SK-N-SH (cell line): ENCODE measurements at regions not wholly inside any gene's neighbourhood (a gene's known extent, or its start where the extent isn't known, plus 50 kb on each side); places are given as distances from the start of the nearest gene placed in this dataset.
A peak's percentile ranks its signal among the peaks of the same experiment; 100 is the strongest.

Experiments used
- CTCF ChIA-PET: fragments of 300-600, 350-600 bp; formaldehyde crosslinking; extraction: SDS; loops from one replicate; lab custom pipeline; 2021; lab: Yijun Ruan, JAX
- POLR2A ChIA-PET: fragments of 350-600 bp; sonication (Branson Sonifier 250); formaldehyde crosslinking; extraction: SDS; loops from one replicate; lab custom pipeline; 2020; ENCODE audit warnings: antibody characterized with exemption, inconsistent platforms; lab: Yijun Ruan, JAX
- DNase-seq: peaks from one replicate; pipeline ENCODE4 v3.0.0; 2012
- H2AFZ ChIP-seq: fragments of 200-600 bp; sonication (generic); 2 replicates; pipeline ENCODE4 v1.8.1; 2016; ENCODE audit warnings: antibody characterized with exemption, mild to moderate bottlenecking, low read depth
- H3F3A ChIP-seq: fragments of 200-600 bp; sonication (generic); replicated peaks from 2 replicates; pipeline ENCODE3; 2016; ENCODE audit warnings: antibody characterized with exemption, mild to moderate bottlenecking; ENCODE audit not compliant: insufficient read depth
- H3K27ac ChIP-seq, 2 experiments: fragments of 200-500 bp in 1 of 2; fragments of 200-600 bp in 1 of 2; sonication (Bioruptor generic) in 1 of 2; sonication (generic), shearing (Covaris generic) in 1 of 2; 2 replicates each; pipeline versions ENCODE4 v1.5.1 to v1.6.1; 2014 to 2016; ENCODE audit warnings: low read depth in 2 of 2, inconsistent platforms in 1 of 2, low read length in 1 of 2, mild to moderate bottlenecking in 1 of 2, mixed read lengths in 1 of 2
- H3K27me3 ChIP-seq: fragments of 200-600 bp; sonication (generic), shearing (Covaris generic); 2 replicates; pipeline ENCODE4 v1.6.1; 2016; ENCODE audit warnings: mixed run types; ENCODE audit not compliant: insufficient read depth
- H3K36me3 ChIP-seq, 2 experiments: fragments of 200-500 bp in 1 of 2; fragments of 200-600 bp in 1 of 2; sonication (Bioruptor generic) in 1 of 2; sonication (generic) in 1 of 2; replicated peaks in 1 of 2; 2 replicates each; pipeline versions ENCODE3 to v1.5.1; 2014 to 2016; ENCODE audit warnings: low read length in 1 of 2, mild to moderate bottlenecking in 1 of 2; ENCODE audit not compliant: insufficient read depth in 2 of 2, control insufficient read depth in 1 of 2
- H3K4me1 ChIP-seq, 2 experiments: fragments of 200-500 bp in 1 of 2; fragments of 200-600 bp in 1 of 2; sonication (Bioruptor generic) in 1 of 2; sonication (generic), shearing (Covaris generic) in 1 of 2; 2 replicates each; pipeline versions ENCODE4 v1.5.1 to v1.6.1; 2014 to 2016; ENCODE audit warnings: low read depth in 1 of 2, low read length in 1 of 2, mixed run types in 1 of 2; ENCODE audit not compliant: insufficient read depth in 2 of 2, control insufficient read depth in 1 of 2
- H3K4me2 ChIP-seq: fragments of 200-600 bp; sonication (generic), shearing (Covaris generic); 2 replicates; pipeline ENCODE4 v1.6.1; 2017; ENCODE audit warnings: mixed run types
- H3K4me3 ChIP-seq, 2 experiments: fragments of 200-500 bp in 1 of 2; fragments of 200-600 bp in 1 of 2; sonication (Bioruptor generic) in 1 of 2; sonication (generic), shearing (Covaris generic) in 1 of 2; 2 replicates each; pipeline versions ENCODE4 v1.5.1 to v1.8.1; 2014 to 2016; ENCODE audit warnings: low read depth in 2 of 2, inconsistent platforms in 1 of 2, low read length in 1 of 2, mild to moderate bottlenecking in 1 of 2, mixed read lengths in 1 of 2, moderate library complexity in 1 of 2
- H3K79me2 ChIP-seq: fragments of 200-600 bp; sonication (generic); 2 replicates; pipeline ENCODE4 v1.8.1; 2017; ENCODE audit warnings: mild to moderate bottlenecking; ENCODE audit not compliant: insufficient read depth
- H3K9ac ChIP-seq: fragments of 200-600 bp; sonication (generic); 2 replicates; pipeline ENCODE4 v1.6.1; 2017; ENCODE audit warnings: mixed run types
- H3K9me2 ChIP-seq: fragments of 200-600 bp; sonication (generic); 2 replicates; pipeline ENCODE4 v1.6.1; 2017; ENCODE audit warnings: mixed run types
- H3K9me3 ChIP-seq: fragments of 200-600 bp; sonication (generic); 2 replicates; pipeline ENCODE4 v1.6.1; 2017; ENCODE audit warnings: mixed run types, mild to moderate bottlenecking, moderate library complexity
- H4K20me1 ChIP-seq: fragments of 200-600 bp; sonication (generic); 2 replicates; pipeline ENCODE4 v1.6.1; 2017; ENCODE audit warnings: mild to moderate bottlenecking, mixed run types; ENCODE audit not compliant: insufficient read depth
- CHD2 ChIP-seq: fragments of 150-350 bp; IDR thresholded peaks from 2 replicates; pipeline ENCODE4 v1.6.1; 2018; ENCODE audit warnings: low read length; ENCODE audit not compliant: partially characterized antibody
- CTCF ChIP-seq: fragments of 200-600 bp; sonication (generic); IDR thresholded peaks from 2 replicates; pipeline ENCODE4 v1.6.1; 2017; ENCODE audit warnings: antibody characterized with exemption, mild to moderate bottlenecking, moderate library complexity
- EP300 ChIP-seq, 2 experiments: IDR thresholded peaks; 2 replicates each; pipeline versions ENCODE4 v1.4.0 to v1.6.1; 2012; ENCODE audit warnings: borderline replicate concordance in 1 of 2, low read depth in 1 of 2, low read length in 1 of 2
- FOSL2 ChIP-seq: IDR thresholded peaks from 2 replicates; pipeline ENCODE4 v1.4.0; 2012; ENCODE audit warnings: low read depth, mild to moderate bottlenecking, moderate library complexity, borderline replicate concordance
- FOXJ3 ChIP-seq: sonication (generic); formaldehyde crosslinking; IDR thresholded peaks from 2 replicates; pipeline ENCODE4 v1.5.1; 2020; ENCODE audit warnings: mild to moderate bottlenecking, missing genetic modification reagents
- FOXM1 ChIP-seq: IDR thresholded peaks from 2 replicates; pipeline ENCODE4 v1.4.0; 2012; ENCODE audit warnings: low read depth, mild to moderate bottlenecking
- GATA2 ChIP-seq: sonication (generic); formaldehyde crosslinking; IDR thresholded peaks from 2 replicates; pipeline ENCODE4 v1.5.0; 2020; ENCODE audit warnings: mild to moderate bottlenecking, missing genetic modification reagents
- MAX ChIP-seq: IDR thresholded peaks from 2 replicates; pipeline ENCODE4 v1.4.0; 2012; ENCODE audit warnings: low read depth
- MEF2A ChIP-seq: IDR thresholded peaks from 2 replicates; pipeline ENCODE4 v1.4.0; 2012; ENCODE audit warnings: low read depth, borderline replicate concordance
- MXI1 ChIP-seq: IDR thresholded peaks from 2 replicates; pipeline ENCODE4 v1.6.1; 2012; ENCODE audit warnings: mild to moderate bottlenecking, low read depth, low read length, improper control_type of control experiment
- NRF1 ChIP-seq: IDR thresholded peaks from 2 replicates; pipeline ENCODE4 v1.6.1; 2012; ENCODE audit warnings: low read depth, mild to moderate bottlenecking, low read length
- RCOR1 ChIP-seq: fragments of 150-350 bp; IDR thresholded peaks from 2 replicates; pipeline ENCODE4 v1.6.1; 2017; ENCODE audit warnings: antibody characterized with exemption, low read length
- SIN3A ChIP-seq: IDR thresholded peaks from 2 replicates; pipeline ENCODE4 v1.6.1; 2012; ENCODE audit warnings: low read depth, mild to moderate bottlenecking, low read length, moderate library complexity, borderline replicate concordance
- TAF1 ChIP-seq: IDR thresholded peaks from 2 replicates; pipeline ENCODE4 v1.6.1; 2012; ENCODE audit warnings: low read depth, mild to moderate bottlenecking, low read length, moderate library complexity, borderline replicate concordance
- TCF12 ChIP-seq: IDR thresholded peaks from 2 replicates; pipeline ENCODE4 v1.4.0; 2012
- USF2 ChIP-seq: fragments of 150-350 bp; IDR thresholded peaks from 2 replicates; pipeline ENCODE4 v1.6.1; 2017; ENCODE audit warnings: antibody characterized with exemption, low read length, low read depth, borderline replicate concordance
- YY1 ChIP-seq: IDR thresholded peaks from 2 replicates; pipeline ENCODE4 v1.4.0; 2012; ENCODE audit warnings: low read depth, mild to moderate bottlenecking
- WGBS: methylation state at CpG from one replicate; pipeline ENCODE4 v1.1.6; 2017; ENCODE audit warnings: low lambda C conversion rate; 5-methylcytosine and 5-hydroxymethylcytosine counted together
- TF ChIP-seq, protein P1 (sequence below): IDR thresholded peaks from 2 replicates; pipeline ENCODE4 v1.4.0; 2012; ENCODE audit warnings: low read depth, borderline replicate concordance
- TF ChIP-seq, protein P2 (sequence below): IDR thresholded peaks from 2 replicates; pipeline ENCODE4; 2012
- TF ChIP-seq, protein P3 (sequence below): IDR thresholded peaks from 2 replicates; pipeline ENCODE4 v1.4.0; 2012; ENCODE audit warnings: low read depth, borderline replicate concordance

DNA sequence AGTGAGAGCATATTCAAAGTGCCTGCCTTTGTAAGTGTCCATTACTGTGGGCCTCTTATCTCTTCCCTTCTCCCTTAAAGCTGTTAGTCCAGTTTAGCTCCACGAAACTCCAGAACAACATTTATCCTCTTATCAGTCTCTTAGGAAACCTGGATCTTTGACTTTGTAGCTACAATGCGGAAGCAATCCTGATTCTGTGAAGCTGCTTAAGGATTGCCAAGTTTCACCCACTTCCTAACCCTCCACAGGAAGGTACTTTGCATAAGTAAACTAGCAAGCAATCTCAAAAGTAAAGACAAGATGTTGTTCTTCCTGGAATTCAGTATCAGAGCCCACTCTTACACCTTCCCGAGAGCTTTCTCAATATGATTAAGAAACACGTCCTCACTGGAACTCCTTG is 164.9 kb upstream of the USP25 start:
- Histone ChIP-seq H3K36me3 (no peaks in the 10 kb centered on the region), H3K9ac (no peak overlapping the region), H3F3A (no peaks in the 10 kb centered on the region), H3K9me2 (no peaks in the 10 kb centered on the region), H3K4me3 (no peak overlapping the region), H3K4me1 (peaks cover 0 to 7% of the 10 kb centered on the region in 2 experiments; a peak in 2 of 4 replicates), H3K27me3 (no peaks in the 10 kb centered on the region), H3K27ac (no peak overlapping the region), H3K9me3 (no peaks in the 10 kb centered on the region), H4K20me1 (no peaks in the 10 kb centered on the region), H3K79me2 (no peaks in the 10 kb centered on the region), H3K4me2 (no peak overlapping the region), H2AFZ (no peak overlapping the region)
- POLR2A ChIA-PET, result no interaction called here
- no peak for TF ChIP-seq FOXJ3
- no peak for TF ChIP-seq MXI1
- TF ChIP-seq, protein P1, sequence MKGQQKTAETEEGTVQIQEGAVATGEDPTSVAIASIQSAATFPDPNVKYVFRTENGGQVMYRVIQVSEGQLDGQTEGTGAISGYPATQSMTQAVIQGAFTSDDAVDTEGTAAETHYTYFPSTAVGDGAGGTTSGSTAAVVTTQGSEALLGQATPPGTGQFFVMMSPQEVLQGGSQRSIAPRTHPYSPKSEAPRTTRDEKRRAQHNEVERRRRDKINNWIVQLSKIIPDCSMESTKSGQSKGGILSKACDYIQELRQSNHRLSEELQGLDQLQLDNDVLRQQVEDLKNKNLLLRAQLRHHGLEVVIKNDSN, result no peak
- TF ChIP-seq TCF12, result no peak
- TF ChIP-seq MAX, result no peak
- no peak for TF ChIP-seq NRF1
- no peak for TF ChIP-seq YY1
- TF ChIP-seq, protein P2, sequence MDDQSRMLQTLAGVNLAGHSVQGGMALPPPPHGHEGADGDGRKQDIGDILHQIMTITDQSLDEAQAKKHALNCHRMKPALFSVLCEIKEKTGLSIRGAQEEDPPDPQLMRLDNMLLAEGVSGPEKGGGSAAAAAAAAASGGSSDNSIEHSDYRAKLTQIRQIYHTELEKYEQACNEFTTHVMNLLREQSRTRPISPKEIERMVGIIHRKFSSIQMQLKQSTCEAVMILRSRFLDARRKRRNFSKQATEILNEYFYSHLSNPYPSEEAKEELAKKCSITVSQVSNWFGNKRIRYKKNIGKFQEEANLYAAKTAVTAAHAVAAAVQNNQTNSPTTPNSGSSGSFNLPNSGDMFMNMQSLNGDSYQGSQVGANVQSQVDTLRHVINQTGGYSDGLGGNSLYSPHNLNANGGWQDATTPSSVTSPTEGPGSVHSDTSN, result no peak
- no peak for TF ChIP-seq SIN3A
- CTCF ChIA-PET, result interaction anchor here (0.6 to 1.1 kb wide), 4 partner anchors 11 to 321 kb away, joined by 3 to 4 read pairs (median 3); no protein-coding TSS in a partner anchor
- 32% methylated on average over 4 of the region's 4 CpGs for WGBS
- no peak for DNase-seq

DNA sequence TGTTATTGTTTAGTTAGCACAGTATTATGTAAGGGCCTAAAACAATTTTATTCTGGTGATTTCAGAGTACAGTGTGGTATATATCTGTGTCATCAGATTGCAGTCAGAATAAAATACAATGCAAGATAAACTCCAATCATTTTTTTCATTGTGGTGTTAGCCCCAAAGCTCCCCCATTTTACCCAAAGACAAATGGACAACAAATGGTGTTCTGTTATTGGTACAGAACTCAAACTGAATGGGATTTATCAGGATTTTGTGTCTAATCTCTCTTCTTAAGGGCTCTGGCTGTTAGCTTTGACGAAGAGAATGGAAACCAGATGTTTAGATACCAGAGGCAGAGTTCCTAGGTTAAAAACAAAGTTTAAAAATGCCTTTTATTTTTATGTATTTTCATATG is 163.1 kb upstream of the USP25 start:
- CTCF ChIA-PET, result interaction anchor here (0.8 to 0.9 kb wide), 2 partner anchors 25 to 84 kb away, joined by 3 read pairs; no protein-coding TSS in a partner anchor
- POLR2A ChIA-PET, result no interaction called here
- 0% methylated on average over 1 of the region's 1 CpG for WGBS
- TF ChIP-seq, protein P3, sequence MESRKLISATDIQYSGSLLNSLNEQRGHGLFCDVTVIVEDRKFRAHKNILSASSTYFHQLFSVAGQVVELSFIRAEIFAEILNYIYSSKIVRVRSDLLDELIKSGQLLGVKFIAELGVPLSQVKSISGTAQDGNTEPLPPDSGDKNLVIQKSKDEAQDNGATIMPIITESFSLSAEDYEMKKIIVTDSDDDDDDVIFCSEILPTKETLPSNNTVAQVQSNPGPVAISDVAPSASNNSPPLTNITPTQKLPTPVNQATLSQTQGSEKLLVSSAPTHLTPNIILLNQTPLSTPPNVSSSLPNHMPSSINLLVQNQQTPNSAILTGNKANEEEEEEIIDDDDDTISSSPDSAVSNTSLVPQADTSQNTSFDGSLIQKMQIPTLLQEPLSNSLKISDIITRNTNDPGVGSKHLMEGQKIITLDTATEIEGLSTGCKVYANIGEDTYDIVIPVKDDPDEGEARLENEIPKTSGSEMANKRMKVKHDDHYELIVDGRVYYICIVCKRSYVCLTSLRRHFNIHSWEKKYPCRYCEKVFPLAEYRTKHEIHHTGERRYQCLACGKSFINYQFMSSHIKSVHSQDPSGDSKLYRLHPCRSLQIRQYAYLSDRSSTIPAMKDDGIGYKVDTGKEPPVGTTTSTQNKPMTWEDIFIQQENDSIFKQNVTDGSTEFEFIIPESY, result no peak
- TF ChIP-seq TAF1 (no peak), RCOR1 (peak; percentile 67; the same call in 1 of the 2 replicates), FOXM1 (no peak), CTCF (no peak), FOSL2 (no peak), USF2 (no peak), EP300 (IDR thresholded peaks at IDR 0.05; ENCODE audit: borderline replicate concordance in 1 of 2, low read depth in 1 of 2, low read length in 1 of 2) (peak in 1 of 2 experiments; percentile 80; a peak in 2 of 4 replicates), CHD2 (peak; percentile 58), MEF2A (no peak), GATA2 (CRISPR knock-in tag) (peak; percentile 88), FOXJ3 (0 out of 2 replicates have a peak, but pooled peaks have one; percentile 53)
- TF ChIP-seq, protein P2, result no peak

More for the DNA sequence above, 163.1 kb upstream of the USP25 start:
- peak; percentile 12 for DNase-seq
- Histone ChIP-seq H3K4me3 (no peak overlapping the region), H3K9me3 (no peaks in the 10 kb centered on the region), H3K4me2 (no peak overlapping the region), H3K9me2 (no peaks in the 10 kb centered on the region), H2AFZ (no peak overlapping the region), H3K4me1 (peaks cover 0 to 7% of the 10 kb centered on the region in 2 experiments; a peak in 2 of 4 replicates), H3K79me2 (no peaks in the 10 kb centered on the region), H3K27me3 (no peaks in the 10 kb centered on the region), H4K20me1 (no peaks in the 10 kb centered on the region), H3F3A (no peaks in the 10 kb centered on the region), H3K9ac (no peak overlapping the region), H3K27ac (peak overlapping the region in 1 of 2 experiments; percentile 62; a peak in 2 of 4 replicates), H3K36me3 (no peaks in the 10 kb centered on the region)
